ENCODE measurements at regions not wholly inside any gene's neighbourhood (a gene's known extent, or its start where the extent isn't known, plus 50 kb on each side); places are given as distances from the start of the nearest gene placed in this dataset.

DNA sequence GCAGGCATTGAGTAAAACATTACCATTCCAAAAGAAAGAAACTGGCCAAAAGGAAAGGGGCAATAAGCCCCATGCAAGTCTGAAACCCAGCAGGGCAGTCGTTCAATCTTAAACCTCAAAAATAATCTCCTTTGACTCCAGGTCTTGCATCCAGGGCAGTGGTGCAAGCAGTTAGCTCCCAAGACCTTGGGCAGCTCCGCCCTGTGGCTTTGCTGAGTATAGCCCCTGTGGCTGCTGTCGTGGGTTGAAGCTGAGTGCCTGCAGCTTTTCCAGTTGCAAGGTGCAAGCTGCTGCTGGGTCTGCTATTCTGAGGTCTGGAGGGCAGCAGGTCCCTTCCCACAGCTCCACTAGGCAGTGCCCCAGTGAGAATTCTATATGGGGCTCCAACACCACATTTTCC lies 580.1 kb upstream of the AUTS2 start:
- Mint-ChIP-seq H3K9me3 (peaks cover 0 to 21% (median 9%) of the 10 kb centered on the region in 3 donors), H3K27me3 (no peaks in the 10 kb centered on the region), H3K27ac (no peak overlapping the region), H3K36me3 (no peaks in the 10 kb centered on the region), H3K4me1 (no peaks in the 10 kb centered on the region), H3K4me3 (no peak overlapping the region)

DNA sequence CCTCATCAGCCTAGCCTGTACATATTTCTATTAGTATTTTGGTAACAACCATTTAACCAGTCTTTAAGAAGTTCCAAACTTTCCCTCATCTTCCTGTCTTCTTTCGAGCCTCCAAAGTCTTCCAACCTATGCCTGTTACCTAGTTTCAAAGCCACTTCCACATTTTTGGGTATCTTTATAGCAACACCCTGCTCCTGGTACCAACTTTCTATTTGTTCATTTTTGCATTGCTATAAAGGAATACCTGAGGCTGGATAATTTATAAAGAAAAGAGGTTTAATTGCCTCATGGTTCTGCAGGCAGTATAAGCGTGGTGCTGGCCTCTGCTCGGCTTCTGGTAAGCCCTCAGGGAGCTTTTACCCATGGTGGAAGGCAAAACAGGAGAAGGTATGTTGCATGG lies 578.8 kb upstream of the AUTS2 start:
- no peak overlapping the region for H3K27ac Mint-ChIP-seq
- no peaks in the 10 kb centered on the region for H3K36me3 Mint-ChIP-seq
- H3K9me3 Mint-ChIP-seq, result peaks cover 0 to 22% (median 8%) of the 10 kb centered on the region in 3 donors
- no peaks in the 10 kb centered on the region for H3K4me1 Mint-ChIP-seq
- no peak overlapping the region for H3K4me3 Mint-ChIP-seq
- no peaks in the 10 kb centered on the region for H3K27me3 Mint-ChIP-seq

DNA sequence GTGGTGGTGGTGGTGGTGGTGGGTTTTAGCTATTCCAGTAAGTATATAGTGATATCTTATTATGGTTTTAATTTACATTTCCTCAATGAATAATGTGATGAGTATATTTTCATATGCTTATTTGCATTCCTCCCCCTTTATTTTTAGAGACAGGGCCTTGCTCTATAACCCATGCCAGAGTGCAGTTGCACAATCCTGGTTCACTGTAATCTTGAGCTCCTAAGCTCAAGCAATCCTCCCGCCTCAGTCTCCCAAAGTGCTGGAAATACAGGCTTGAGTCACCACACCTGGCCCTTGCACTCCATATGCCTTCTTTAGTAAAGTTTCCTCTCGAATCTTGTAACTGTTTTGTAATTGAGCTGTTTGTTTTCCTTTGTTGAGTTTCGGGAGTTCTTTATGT lies 577.7 kb upstream of the AUTS2 start:
- Mint-ChIP-seq H3K27me3 (no peaks in the 10 kb centered on the region), H3K4me3 (no peak overlapping the region), H3K36me3 (no peaks in the 10 kb centered on the region), H3K4me1 (no peaks in the 10 kb centered on the region), H3K9me3 (peaks cover 0 to 22% (median 8%) of the 10 kb centered on the region in 3 donors), H3K27ac (no peak overlapping the region)

DNA sequence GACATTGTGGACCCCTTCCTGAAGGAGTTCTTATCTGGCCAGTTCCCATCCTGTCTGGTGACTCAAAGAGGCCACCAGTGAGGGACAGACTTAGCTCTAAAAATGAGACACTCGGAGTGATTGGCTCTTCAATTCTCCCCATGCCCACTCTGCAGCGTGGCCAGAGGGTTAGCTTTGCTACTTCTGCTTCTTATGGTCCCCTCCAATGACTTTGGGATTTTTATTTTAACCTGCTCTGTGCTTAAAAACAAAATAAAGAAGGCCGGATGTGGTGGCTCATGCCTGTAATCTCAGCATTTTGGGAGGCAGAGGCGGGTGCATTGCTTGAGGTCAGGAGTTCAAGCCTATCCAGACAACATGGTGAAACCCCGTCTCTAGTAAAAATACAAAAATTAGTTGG lies 573.0 kb upstream of the AUTS2 start:
- Mint-ChIP-seq H3K4me3 (no peak overlapping the region), H3K27me3 (no peaks in the 10 kb centered on the region), H3K27ac (no peak overlapping the region), H3K36me3 (no peaks in the 10 kb centered on the region), H3K9me3 (peaks cover 0 to 4% (median 3%) of the 10 kb centered on the region in 3 donors), H3K4me1 (no peaks in the 10 kb centered on the region)

DNA sequence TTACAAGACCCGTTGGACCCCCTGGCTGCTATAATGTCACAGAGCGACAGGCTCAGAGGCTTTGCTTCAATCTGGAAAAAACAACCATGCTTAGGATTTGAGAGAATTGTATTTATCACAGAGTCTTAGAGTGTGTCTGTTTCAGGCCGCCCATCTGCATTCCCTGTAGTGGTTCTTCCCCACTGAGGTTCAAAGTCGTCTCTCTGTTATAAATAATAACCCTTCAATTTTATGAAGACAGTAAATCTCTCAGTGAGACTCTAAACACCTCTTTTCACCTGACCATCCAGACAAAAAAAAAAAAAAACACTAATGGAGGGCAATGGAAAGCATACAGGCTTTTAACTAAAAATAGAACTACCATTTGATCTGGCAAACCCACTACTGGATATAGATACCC lies 565.4 kb upstream of the AUTS2 start:
- no peak overlapping the region for H3K4me3 Mint-ChIP-seq
- no peaks in the 10 kb centered on the region for H3K27me3 Mint-ChIP-seq
- no peaks in the 10 kb centered on the region for H3K4me1 Mint-ChIP-seq
- no peak overlapping the region for H3K27ac Mint-ChIP-seq
- H3K9me3 Mint-ChIP-seq, result peaks cover 0 to 5% (median under 1%) of the 10 kb centered on the region in 3 donors
- H3K36me3 Mint-ChIP-seq, result no peaks in the 10 kb centered on the region

DNA sequence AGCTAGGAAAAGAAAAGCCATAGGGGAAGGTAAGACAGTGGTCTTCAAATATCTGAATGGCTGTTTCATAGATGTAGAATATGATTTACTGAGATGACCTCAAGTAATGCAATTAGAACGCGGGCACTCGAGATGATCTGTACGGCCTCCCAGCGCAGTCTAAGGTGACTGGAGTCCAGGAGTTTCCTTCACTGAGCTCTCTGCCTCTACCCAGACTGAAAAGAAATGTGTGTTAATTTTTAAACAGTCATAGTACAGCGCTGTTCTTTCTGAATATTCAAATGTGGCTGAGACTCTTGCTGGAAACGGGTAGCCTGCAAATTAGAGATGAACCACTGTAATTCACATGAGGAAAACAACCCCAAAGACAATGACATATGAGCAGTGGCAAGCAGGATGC lies 562.4 kb upstream of the AUTS2 start:
- Mint-ChIP-seq H3K9me3 (peaks cover 0 to 4% (median 3%) of the 10 kb centered on the region in 3 donors), H3K27me3 (no peaks in the 10 kb centered on the region), H3K4me1 (no peaks in the 10 kb centered on the region), H3K36me3 (no peaks in the 10 kb centered on the region), H3K27ac (no peak overlapping the region), H3K4me3 (no peak overlapping the region)

DNA sequence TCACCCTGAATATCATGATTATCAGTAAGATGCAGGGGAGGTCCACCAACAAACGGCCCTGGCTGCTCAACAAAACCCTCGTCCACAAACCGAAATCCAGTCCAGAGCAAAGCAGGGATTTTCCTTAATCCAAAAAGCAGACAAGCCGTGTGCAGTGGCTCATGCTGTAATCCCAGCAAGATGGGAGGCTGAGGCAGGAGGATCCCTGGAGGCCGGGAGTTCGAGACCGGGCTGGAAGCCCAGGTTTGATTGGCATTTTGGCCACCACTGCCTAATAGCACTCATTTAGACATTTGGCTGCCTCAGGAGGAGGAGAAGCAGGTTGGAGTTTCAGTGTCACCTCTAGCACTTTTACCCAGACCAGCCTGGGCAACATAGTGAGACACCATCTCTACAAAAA lies 562.0 kb upstream of the AUTS2 start:
- Mint-ChIP-seq H3K4me3 (no peak overlapping the region), H3K36me3 (no peaks in the 10 kb centered on the region), H3K27me3 (no peaks in the 10 kb centered on the region), H3K9me3 (peaks cover 0 to 4% (median 3%) of the 10 kb centered on the region in 3 donors), H3K4me1 (no peaks in the 10 kb centered on the region), H3K27ac (no peak overlapping the region)

DNA sequence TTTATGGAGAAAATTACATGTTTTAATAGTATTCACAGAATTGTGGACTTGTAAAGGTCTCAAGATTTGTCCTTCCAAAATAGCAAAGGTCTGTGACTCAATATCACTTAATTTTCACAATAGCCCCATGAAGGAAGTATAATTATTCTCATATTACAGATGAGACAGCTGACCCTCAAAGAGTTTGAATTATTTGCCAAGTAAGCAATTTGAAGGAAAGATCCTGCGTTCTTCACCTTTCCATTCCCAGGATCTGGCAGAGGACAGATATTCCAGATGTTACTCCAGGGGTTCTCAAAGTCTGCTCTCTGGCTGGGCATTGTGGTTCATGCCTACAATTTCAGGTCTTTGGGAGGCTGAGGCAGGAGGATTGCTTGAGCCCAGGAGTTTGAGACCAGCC lies 559.4 kb upstream of the AUTS2 start:
- H3K4me3 Mint-ChIP-seq, result no peak overlapping the region
- no peaks in the 10 kb centered on the region for H3K36me3 Mint-ChIP-seq
- no peak overlapping the region for H3K27ac Mint-ChIP-seq
- no peaks in the 10 kb centered on the region for H3K27me3 Mint-ChIP-seq
- peaks cover 0 to 1% (median 0%) of the 10 kb centered on the region in 3 donors for H3K4me1 Mint-ChIP-seq
- H3K9me3 Mint-ChIP-seq, result peaks cover 9 to 11% (median 10%) of the 10 kb centered on the region in 3 donors

DNA sequence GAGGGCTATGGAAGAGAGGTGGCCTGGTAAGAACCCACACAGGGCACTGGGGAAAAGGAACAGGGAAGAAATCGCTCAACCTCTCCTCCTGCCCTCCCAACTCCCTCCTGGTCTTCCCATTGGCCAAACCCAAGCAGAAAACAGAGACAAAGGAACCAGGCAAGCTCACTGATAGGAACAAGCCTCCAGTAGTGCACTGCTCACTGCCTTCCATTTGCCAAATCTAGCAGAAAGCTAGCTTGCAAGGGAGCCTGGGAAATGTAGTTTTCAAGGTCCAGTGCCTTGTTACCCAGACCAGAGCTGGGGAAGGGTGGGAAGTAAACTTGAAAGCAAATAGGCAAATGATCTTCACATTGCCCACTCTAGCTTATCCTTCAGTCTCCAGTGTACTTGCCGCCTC lies 556.1 kb upstream of the AUTS2 start:
- Mint-ChIP-seq H3K9me3 (peaks cover 11 to 13% (median 12%) of the 10 kb centered on the region in 3 donors), H3K36me3 (no peaks in the 10 kb centered on the region), H3K27me3 (no peaks in the 10 kb centered on the region), H3K4me1 (peaks cover 0 to 1% (median 0%) of the 10 kb centered on the region in 3 donors), H3K27ac (no peak overlapping the region), H3K4me3 (no peak overlapping the region)

DNA sequence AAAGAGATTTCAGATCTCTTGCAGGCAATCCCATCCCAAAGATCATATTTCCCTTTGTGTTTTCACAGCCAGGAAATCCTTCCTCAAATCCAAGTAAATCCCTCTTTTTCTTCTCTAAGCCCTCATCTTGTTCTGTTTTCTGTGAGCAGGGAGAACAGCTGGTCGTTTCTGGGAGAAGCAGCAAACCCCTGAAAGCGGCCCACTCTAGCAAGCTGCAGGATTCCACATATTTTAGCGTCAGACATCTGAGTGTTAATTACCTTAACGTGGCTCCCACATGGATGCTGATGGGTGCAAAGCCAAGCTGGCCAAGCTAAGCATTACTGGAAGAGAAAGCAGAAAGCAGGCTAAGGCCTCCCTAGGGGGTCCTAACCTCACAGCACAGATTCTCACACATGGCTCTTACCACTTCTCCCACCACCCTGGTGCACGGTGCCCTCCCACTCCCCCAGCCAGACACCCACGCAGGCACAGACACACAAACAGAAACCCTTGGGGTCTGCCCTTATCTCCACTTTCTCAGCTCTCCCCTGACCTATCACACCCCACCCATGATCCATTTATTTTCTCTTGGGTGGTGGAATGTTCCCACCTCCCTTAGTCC lies 551.0 kb upstream of the AUTS2 start:
- Mint-ChIP-seq H3K4me1 (peaks cover 0 to 1% (median 0%) of the 10 kb centered on the region in 3 donors), H3K9me3 (peaks cover 8 to 12% (median 11%) of the 10 kb centered on the region in 3 donors), H3K27me3 (peaks cover 2% of the 10 kb centered on the region), H3K36me3 (no peaks in the 10 kb centered on the region), H3K4me3 (no peak overlapping the region), H3K27ac (no peak overlapping the region)

DNA sequence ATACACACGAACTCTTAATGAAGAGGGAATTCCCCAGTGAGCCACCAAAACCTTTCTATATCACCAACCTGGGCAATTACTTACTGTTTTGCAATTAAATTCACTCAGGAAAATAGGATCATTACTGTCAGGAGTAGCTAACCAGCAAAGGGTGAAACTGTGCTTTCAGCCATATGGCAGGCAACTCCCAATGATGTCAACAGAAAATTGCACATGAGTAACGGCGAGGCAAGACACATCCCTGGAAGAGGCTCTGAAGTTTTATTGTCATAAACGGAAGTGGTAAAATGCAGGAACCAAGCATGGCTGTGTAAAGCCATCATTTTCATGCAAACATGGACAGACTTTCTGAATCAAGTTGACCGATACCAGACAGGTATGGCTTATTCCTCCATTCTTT lies 548.9 kb upstream of the AUTS2 start:
- Mint-ChIP-seq H3K4me1 (peaks cover 0 to 1% (median 0%) of the 10 kb centered on the region in 3 donors), H3K27ac (no peak overlapping the region), H3K9me3 (peaks cover 5 to 7% (median 7%) of the 10 kb centered on the region in 3 donors), H3K27me3 (peaks cover 2% of the 10 kb centered on the region), H3K36me3 (no peaks in the 10 kb centered on the region), H3K4me3 (no peak overlapping the region)

DNA sequence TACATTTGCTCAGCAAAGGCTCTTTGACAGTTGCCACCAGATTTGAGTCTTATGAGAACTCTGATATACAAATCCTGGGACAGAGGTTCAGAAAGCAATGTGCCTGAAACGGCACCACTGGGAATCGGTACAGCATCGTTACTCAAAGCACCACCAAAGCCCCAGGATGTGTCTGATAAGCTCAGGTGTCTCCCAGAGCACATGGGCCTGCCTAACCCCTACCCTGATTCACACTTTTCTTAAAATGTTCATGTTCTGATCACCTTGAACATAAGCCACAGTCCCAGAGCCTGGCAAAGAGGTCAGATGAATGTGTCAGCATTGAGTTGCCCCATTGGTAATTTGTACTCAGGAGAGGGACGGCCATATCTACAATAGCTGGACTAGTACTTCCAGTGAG lies 545.8 kb upstream of the AUTS2 start:
- H3K9me3 Mint-ChIP-seq, result peaks cover 3 to 8% (median 7%) of the 10 kb centered on the region in 3 donors
- H3K27ac Mint-ChIP-seq, result no peak overlapping the region
- peaks cover 0 to 1% (median 0%) of the 10 kb centered on the region in 3 donors for H3K4me1 Mint-ChIP-seq
- peaks cover 2% of the 10 kb centered on the region for H3K27me3 Mint-ChIP-seq
- no peak overlapping the region for H3K4me3 Mint-ChIP-seq
- H3K36me3 Mint-ChIP-seq, result no peaks in the 10 kb centered on the region

DNA sequence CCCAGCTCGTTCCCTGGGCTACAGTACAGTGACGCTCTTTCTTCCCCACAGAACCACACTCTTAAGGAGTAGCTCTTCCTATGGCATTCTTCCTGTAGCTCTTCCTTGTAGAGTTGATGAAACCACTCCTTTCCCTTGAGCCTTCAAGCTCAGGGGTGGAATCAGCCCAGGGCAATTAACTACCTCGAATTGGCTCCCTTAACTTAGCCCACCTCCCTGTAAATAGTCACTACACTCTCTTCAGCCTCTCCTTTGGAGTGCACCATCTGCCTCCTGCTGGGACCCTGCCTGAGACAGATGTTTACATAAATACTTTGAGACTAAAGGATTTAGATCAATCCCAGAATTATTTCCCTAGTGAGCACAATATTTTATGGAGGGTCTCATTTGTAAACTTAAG lies 537.8 kb upstream of the AUTS2 start:
- Mint-ChIP-seq H3K36me3 (no peaks in the 10 kb centered on the region), H3K27ac (no peak overlapping the region), H3K9me3 (peaks cover 0 to 13% (median 3%) of the 10 kb centered on the region in 3 donors), H3K4me3 (no peak overlapping the region), H3K4me1 (no peaks in the 10 kb centered on the region), H3K27me3 (no peaks in the 10 kb centered on the region)

DNA sequence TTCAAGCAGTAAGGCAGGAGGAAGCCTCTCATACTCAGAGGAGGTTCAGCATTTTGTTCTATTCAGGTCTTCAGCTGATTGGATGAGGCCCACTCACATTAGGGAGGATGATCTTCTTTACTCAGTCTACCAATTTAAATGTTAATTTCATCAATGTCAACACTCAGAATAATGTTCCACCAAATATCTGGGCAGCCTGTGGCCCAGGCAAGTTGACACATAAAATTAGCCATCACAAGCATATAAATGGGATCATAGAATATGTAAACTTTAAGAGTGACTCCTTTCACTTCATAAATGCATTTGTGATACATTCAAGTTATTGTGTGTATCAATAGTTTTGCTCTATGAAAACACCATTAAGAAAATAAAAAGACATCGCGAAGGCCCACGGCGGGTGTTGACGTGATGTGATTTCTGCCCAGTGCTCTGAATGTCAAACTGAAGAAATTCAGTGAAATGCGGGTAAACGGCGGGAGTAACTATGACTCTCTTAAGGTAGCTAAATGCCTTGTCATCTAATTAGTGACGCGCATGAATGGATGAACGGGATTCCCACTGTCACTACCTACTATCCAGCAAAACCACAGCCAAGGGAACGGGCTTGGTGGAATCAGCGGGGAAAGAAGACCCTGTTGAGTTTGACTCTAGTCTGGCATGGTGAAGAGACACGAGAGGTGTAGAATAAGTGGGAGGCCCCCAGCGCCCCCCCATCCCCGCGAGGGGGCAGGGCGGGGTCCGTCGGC lies 536.1 kb upstream of the AUTS2 start:
- H3K4me3 Mint-ChIP-seq, result no peak overlapping the region
- H3K27ac Mint-ChIP-seq, result no peak overlapping the region
- peaks cover 0 to 21% (median 7%) of the 10 kb centered on the region in 3 donors for H3K9me3 Mint-ChIP-seq
- H3K4me1 Mint-ChIP-seq, result no peaks in the 10 kb centered on the region
- H3K27me3 Mint-ChIP-seq, result no peaks in the 10 kb centered on the region
- H3K36me3 Mint-ChIP-seq, result no peaks in the 10 kb centered on the region

DNA sequence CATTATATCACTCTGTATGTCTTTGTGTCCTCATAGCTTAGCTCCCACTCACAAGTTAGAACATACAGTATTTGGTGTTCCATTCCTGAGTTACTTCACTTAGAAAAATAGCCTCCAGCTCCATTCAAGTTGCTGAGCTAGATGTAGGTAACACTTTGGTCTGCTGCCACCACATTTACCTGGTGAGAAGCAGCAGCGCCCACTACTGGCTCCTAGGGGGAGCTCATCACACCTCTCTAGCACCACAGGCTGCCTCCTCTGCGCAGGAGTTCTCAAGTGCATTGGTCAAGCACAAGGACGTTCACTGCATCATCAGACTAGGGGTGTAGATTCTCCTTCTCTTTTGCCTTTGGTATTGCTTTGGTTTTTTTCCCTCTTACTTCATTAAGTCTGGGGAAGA lies 530.9 kb upstream of the AUTS2 start:
- Mint-ChIP-seq H3K27ac (no peak overlapping the region), H3K4me1 (no peaks in the 10 kb centered on the region), H3K27me3 (no peaks in the 10 kb centered on the region), H3K36me3 (no peaks in the 10 kb centered on the region), H3K4me3 (no peak overlapping the region), H3K9me3 (peaks cover 5 to 21% (median 7%) of the 10 kb centered on the region in 3 donors)

DNA sequence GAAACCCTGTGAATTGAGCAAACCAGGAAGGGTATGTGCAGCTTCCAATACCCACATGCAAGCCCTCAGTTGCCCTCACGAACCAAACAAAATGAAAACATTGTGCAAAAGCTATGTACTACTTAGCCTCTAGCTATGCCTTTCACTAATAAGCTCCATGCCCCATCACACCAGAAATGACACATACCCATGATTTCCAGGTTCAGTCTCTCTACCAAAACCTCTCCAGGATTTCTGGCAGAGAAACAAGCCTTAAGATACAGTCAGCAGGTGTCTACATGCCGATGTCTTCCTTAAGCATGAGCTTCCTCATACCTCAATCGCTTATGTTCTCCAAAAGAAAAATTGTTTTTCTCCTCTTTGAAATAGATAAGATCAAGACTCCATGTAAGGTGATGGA lies 527.8 kb upstream of the AUTS2 start:
- Mint-ChIP-seq H3K27ac (no peak overlapping the region), H3K9me3 (peaks cover 5 to 19% (median 9%) of the 10 kb centered on the region in 3 donors), H3K4me1 (no peaks in the 10 kb centered on the region), H3K4me3 (no peak overlapping the region), H3K36me3 (no peaks in the 10 kb centered on the region), H3K27me3 (no peaks in the 10 kb centered on the region)

Data from IgD-negative memory B cell (primary cell).